A673 (cell line): ENCODE measurements at regions not wholly inside any gene's neighbourhood (a gene's known extent, or its start where the extent isn't known, plus 50 kb on each side); places are given as distances from the start of the nearest gene placed in this dataset.

Experiments used
- CTCF ChIP-seq: fragments of 300-800, 200-600 bp; sonication (generic); conservative IDR thresholded peaks from 2 replicates; pipeline ENCODE4 v1.5.1; 2017; ENCODE audit warnings: low read depth, mild to moderate bottlenecking, antibody characterized with exemption, low read length, moderate library complexity, mixed read lengths
- EZH2 ChIP-seq: fragments of 200-600 bp; sonication (generic); IDR thresholded peaks from 2 replicates; pipeline ENCODE4 v1.6.1; 2017; ENCODE audit warnings: borderline replicate concordance, low read depth, mild to moderate bottlenecking, mixed read lengths, antibody characterized with exemption, low read length; ENCODE audit not compliant: poor library complexity, severe bottlenecking

DNA sequence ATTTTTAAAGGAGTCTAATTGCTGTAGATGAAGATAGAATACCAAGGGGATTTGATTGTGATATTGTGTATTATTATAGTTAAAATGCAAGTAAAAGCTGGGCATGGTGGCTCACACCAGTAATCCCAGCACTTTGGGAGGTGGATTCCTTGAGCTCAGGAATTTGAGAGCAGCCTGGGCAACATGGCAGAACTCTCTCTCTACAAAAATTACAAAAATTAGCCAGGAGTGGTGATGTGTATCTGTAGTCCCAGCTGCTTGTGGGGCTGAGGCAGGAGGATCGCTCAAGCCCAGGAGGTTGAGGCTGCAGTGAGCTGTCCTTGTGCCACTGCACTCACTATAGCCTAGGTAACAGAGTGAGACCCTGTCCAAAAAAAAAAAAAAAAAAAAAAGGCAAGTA, 687.0 kb downstream of the NUP35 start:
- no peak for TF ChIP-seq CTCF
- TF ChIP-seq EZH2 = no peak
